Panc1 (cell line): ENCODE measurements at regions not wholly inside any gene's neighbourhood (a gene's known extent, or its start where the extent isn't known, plus 50 kb on each side); places are given as distances from the start of the nearest gene placed in this dataset.

Experiments used
- ATAC-seq: fragments of 200-7000 bp; cut with Tn5 transposase; 2 replicates; pipeline ENCODE4 v1.9.1; 2020; ENCODE audit warnings: mild to moderate bottlenecking, moderate library complexity
- BruUV-seq: library from RNA; stranded (reverse); fragments of 400-500 nt; replicated peaks from 2 replicates; lab custom pipeline; 2021; lab: Mats Ljungman, UMichigan
- CTCF ChIA-PET: fragments of 300-600 bp; sonication (Branson Sonifier 250); formaldehyde crosslinking; loops from one replicate; lab custom pipeline; 2022; ENCODE audit warnings: antibody characterized with exemption; lab: Charles Lee
- POLR2A ChIA-PET: fragments of 300-600 bp; sonication (Branson Sonifier 250); formaldehyde crosslinking; loops from one replicate; lab custom pipeline; 2022; ENCODE audit warnings: antibody characterized with exemption; lab: Charles Lee
- DNase-seq: peaks from one replicate; pipeline ENCODE4 v3.0.0-alpha.2; 2010; ENCODE audit warnings: low read depth, low spot score
- H3K27ac ChIP-seq: 2 replicates; pipeline ENCODE4 v1.5.1; 2011; ENCODE audit warnings: mild to moderate bottlenecking, low read length, inconsistent platforms
- H3K27me3 ChIP-seq: fragments of 200-500 bp; sonication (Bioruptor generic); 2 replicates; pipeline ENCODE4 v1.6.0; 2014; ENCODE audit warnings: low read length, inconsistent platforms; ENCODE audit not compliant: control insufficient read depth, insufficient read depth
- H3K36me3 ChIP-seq: fragments of 200-500 bp; sonication (Bioruptor generic); 2 replicates; pipeline ENCODE4 v1.5.1; 2014; ENCODE audit warnings: inconsistent platforms, mild to moderate bottlenecking, low read length, moderate library complexity; ENCODE audit not compliant: control insufficient read depth, insufficient read depth
- H3K4me1 ChIP-seq: 2 replicates; pipeline ENCODE4 v1.5.1; 2011; ENCODE audit warnings: inconsistent platforms, mild to moderate bottlenecking, low read length, moderate library complexity; ENCODE audit not compliant: control insufficient read depth, insufficient read depth
- H3K4me3 ChIP-seq, 2 experiments: 2 replicates each; pipeline ENCODE4 v1.5.1; 2011 to 2012; ENCODE audit warnings: low read depth in 2 of 2, low read length in 2 of 2, mild to moderate bottlenecking in 2 of 2, inconsistent platforms in 1 of 2, moderate library complexity in 1 of 2
- H3K9me3 ChIP-seq: fragments of 200-500 bp; sonication (Bioruptor generic); 2 replicates; pipeline ENCODE4 v1.5.1; 2014; ENCODE audit warnings: low read depth, mild to moderate bottlenecking, inconsistent platforms, low read length, moderate library complexity; ENCODE audit not compliant: control insufficient read depth, insufficient read depth
- CTCF ChIP-seq: fragments of 450-650 bp; IDR thresholded peaks from 2 replicates; pipeline ENCODE4 v1.5.1; 2017; ENCODE audit warnings: mild to moderate bottlenecking
- POLR2AphosphoS5 ChIP-seq: IDR thresholded peaks from 2 replicates; pipeline ENCODE4 v1.6.1; 2012; ENCODE audit warnings: mild to moderate bottlenecking, low read depth, low read length, moderate library complexity
- SIN3A ChIP-seq: IDR thresholded peaks from 2 replicates; pipeline ENCODE4 v1.6.1; 2012; ENCODE audit warnings: low read depth, mild to moderate bottlenecking, low read length, moderate library complexity, borderline replicate concordance; ENCODE audit not compliant: insufficient read depth
- TCF7L2 ChIP-seq: IDR thresholded peaks from 2 replicates; pipeline ENCODE4 v1.6.1; 2011; ENCODE audit warnings: mild to moderate bottlenecking, low read depth, low read length, inconsistent platforms
- in situ Hi-C: cut with HindIII; loops from 2 replicates; pipeline ENCODE4 v1.10.0; 2016; ENCODE audit warnings: low sequenced_read_pairs, low pct_unique_long_range_greater_than_20kb
- intact Hi-C: fragments of 100-400 bp; cut with micrococcal nuclease; formaldehyde crosslinking; loops from one replicate; pipeline ENCODE4 v1.10.0; 2022; ENCODE audit not compliant: unreplicated experiment
- TF ChIP-seq, protein P1 (sequence below), 2 experiments: IDR thresholded peaks; 2 replicates each; pipeline ENCODE4 v1.6.1; 2011 to 2012; ENCODE audit warnings: low read depth in 2 of 2, control low read depth in 1 of 2, low read length in 1 of 2, mild to moderate bottlenecking in 1 of 2, moderate library complexity in 1 of 2; ENCODE audit not compliant: insufficient read depth in 1 of 2

GRCh38 chr6:25180630-25181349 is 98.4 kb upstream of the CARMIL1 start:
- in situ Hi-C loops (no loop called here), intact Hi-C loops (no loop called here)
- ATAC-seq: no peak
- Histone ChIP-seq H3K4me1 (no peaks in the 10 kb centered on the region), H3K36me3 (no peaks in the 10 kb centered on the region), H3K9me3 (no peaks in the 10 kb centered on the region), H3K27ac (no peak overlapping the region), H3K4me3 (no peak overlapping the region), H3K27me3 (0 out of 2 replicates have a peak, but pooled peaks cover 2% of the 10 kb centered on the region)
- TF ChIP-seq, protein P1, sequence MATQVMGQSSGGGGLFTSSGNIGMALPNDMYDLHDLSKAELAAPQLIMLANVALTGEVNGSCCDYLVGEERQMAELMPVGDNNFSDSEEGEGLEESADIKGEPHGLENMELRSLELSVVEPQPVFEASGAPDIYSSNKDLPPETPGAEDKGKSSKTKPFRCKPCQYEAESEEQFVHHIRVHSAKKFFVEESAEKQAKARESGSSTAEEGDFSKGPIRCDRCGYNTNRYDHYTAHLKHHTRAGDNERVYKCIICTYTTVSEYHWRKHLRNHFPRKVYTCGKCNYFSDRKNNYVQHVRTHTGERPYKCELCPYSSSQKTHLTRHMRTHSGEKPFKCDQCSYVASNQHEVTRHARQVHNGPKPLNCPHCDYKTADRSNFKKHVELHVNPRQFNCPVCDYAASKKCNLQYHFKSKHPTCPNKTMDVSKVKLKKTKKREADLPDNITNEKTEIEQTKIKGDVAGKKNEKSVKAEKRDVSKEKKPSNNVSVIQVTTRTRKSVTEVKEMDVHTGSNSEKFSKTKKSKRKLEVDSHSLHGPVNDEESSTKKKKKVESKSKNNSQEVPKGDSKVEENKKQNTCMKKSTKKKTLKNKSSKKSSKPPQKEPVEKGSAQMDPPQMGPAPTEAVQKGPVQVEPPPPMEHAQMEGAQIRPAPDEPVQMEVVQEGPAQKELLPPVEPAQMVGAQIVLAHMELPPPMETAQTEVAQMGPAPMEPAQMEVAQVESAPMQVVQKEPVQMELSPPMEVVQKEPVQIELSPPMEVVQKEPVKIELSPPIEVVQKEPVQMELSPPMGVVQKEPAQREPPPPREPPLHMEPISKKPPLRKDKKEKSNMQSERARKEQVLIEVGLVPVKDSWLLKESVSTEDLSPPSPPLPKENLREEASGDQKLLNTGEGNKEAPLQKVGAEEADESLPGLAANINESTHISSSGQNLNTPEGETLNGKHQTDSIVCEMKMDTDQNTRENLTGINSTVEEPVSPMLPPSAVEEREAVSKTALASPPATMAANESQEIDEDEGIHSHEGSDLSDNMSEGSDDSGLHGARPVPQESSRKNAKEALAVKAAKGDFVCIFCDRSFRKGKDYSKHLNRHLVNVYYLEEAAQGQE (IDR thresholded peaks at IDR 0.05; ENCODE audit: insufficient read depth in 1 of 2, low read depth in 2 of 2, low read length in 1 of 2): no peak
- TF ChIP-seq CTCF (no peak), SIN3A (no peak), TCF7L2 (no peak), POLR2AphosphoS5 (no peak)
- DNase-seq: no peak
- ChIA-PET CTCF (interaction anchor here (0.7 kb wide), 1 partner anchor 287 kb away, joined by 8 read pairs; no protein-coding TSS in a partner anchor), POLR2A (no interaction called here)
- no TSS peak for BruUV-seq

GRCh38 chr6:25181350-25181724 is 97.8 kb upstream of the CARMIL1 start:
- POLR2A ChIA-PET: no interaction called here
- in situ Hi-C loops: no loop called here

More at GRCh38 chr6:25181350-25181724, 97.8 kb upstream of the CARMIL1 start:
- CTCF ChIA-PET: no interaction called here
- Histone ChIP-seq H3K4me1 (no peaks in the 10 kb centered on the region), H3K4me3 (no peak overlapping the region), H3K9me3 (no peaks in the 10 kb centered on the region), H3K27ac (no peak overlapping the region), H3K36me3 (no peaks in the 10 kb centered on the region), H3K27me3 (0 out of 2 replicates have a peak, but pooled peaks cover 2% of the 10 kb centered on the region)
- TF ChIP-seq SIN3A (no peak), POLR2AphosphoS5 (no peak), TCF7L2 (no peak), CTCF (no peak)
- TF ChIP-seq, protein P1 (IDR thresholded peaks at IDR 0.05; ENCODE audit: insufficient read depth in 1 of 2, low read depth in 2 of 2, low read length in 1 of 2): no peak
- no peak for ATAC-seq
- no TSS peak for BruUV-seq
- DNase-seq: no peak
- intact Hi-C loops: no loop called here
